ENCODE measurements at regions not wholly inside any gene's neighbourhood (a gene's known extent, or its start where the extent isn't known, plus 50 kb on each side); places are given as distances from the start of the nearest gene placed in this dataset.

DNA sequence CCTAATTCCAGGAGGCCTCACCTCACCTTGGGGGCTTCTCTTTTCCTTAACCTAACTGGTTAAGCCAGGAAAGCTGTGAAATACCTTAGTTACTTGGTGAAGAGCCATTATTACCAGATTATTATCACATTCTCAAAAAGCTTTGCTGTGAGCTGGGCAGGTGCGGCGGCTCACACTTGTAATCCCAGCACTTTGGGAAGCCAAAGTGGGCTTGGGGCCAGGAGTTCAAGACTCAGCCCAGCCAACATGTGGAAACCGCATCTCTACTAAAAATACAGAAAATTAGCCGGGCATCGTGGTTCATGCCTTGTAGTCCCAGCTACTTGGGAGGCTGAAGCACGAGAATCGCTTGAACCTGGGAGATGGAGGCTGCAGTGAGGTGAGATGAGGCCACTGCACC is 102.4 kb upstream of the KLF6 start:
- Mint-ChIP-seq H3K4me1 (peaks cover 47% of the 10 kb centered on the region), H3K9me3 (no peaks in the 10 kb centered on the region), H3K27me3 (ENCODE audit: low read depth) (no peaks in the 10 kb centered on the region), H3K36me3 (no peaks in the 10 kb centered on the region), H3K27ac (peak overlapping the region; percentile 93), H3K4me3 (no peak overlapping the region)
- no peak for DNase-seq (ENCODE audit: low spot score in 2 of 2, unreplicated experiment in 2 of 2)
- TF ChIP-seq, protein P1, sequence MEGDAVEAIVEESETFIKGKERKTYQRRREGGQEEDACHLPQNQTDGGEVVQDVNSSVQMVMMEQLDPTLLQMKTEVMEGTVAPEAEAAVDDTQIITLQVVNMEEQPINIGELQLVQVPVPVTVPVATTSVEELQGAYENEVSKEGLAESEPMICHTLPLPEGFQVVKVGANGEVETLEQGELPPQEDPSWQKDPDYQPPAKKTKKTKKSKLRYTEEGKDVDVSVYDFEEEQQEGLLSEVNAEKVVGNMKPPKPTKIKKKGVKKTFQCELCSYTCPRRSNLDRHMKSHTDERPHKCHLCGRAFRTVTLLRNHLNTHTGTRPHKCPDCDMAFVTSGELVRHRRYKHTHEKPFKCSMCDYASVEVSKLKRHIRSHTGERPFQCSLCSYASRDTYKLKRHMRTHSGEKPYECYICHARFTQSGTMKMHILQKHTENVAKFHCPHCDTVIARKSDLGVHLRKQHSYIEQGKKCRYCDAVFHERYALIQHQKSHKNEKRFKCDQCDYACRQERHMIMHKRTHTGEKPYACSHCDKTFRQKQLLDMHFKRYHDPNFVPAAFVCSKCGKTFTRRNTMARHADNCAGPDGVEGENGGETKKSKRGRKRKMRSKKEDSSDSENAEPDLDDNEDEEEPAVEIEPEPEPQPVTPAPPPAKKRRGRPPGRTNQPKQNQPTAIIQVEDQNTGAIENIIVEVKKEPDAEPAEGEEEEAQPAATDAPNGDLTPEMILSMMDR (IDR thresholded peaks at IDR 0.05; ENCODE audit: unreplicated experiment), result no peak

DNA sequence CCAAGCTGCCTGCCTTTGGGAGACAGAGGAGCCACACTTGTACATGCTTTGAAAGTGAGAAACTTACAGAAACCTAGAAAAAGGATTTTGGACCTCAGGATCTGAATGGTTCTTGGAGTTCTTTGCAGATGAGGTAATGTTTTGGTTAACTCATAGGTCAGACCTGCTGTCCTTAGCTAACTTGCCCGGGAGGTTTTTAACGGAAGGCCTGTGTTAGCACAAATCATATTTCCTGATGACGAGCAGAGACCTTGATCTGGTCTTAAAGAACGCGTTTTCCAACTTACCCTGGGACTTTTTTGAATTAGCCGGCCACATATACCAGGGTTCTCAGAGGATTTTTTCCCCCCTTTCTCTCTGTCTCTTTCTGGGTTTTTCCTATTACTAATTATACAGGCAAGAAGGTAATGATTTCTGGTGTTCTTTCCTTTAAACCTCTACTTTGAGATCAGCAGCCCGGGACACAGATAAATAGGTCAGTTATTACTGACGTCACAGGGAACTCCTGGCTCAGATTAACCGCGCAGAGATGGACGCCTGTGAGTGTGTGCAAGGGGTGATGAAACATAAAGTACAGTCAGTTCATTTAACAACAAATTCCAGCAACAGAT is 101.7 kb upstream of the KLF6 start:
- DNase-seq (ENCODE audit: low spot score in 2 of 2, unreplicated experiment in 2 of 2), result no peak
- no peaks in the 10 kb centered on the region for H3K36me3 Mint-ChIP-seq
- peak overlapping the region; percentile 37 for H3K4me3 Mint-ChIP-seq
- peaks cover 47% of the 10 kb centered on the region for H3K4me1 Mint-ChIP-seq
- TF ChIP-seq, protein P1 (IDR thresholded peaks at IDR 0.05; ENCODE audit: unreplicated experiment), result no peak
- peak overlapping the region; percentile 93 for H3K27ac Mint-ChIP-seq
- peaks cover 5% of the 10 kb centered on the region for H3K9me3 Mint-ChIP-seq
- H3K27me3 Mint-ChIP-seq (ENCODE audit: low read depth), result no peaks in the 10 kb centered on the region

DNA sequence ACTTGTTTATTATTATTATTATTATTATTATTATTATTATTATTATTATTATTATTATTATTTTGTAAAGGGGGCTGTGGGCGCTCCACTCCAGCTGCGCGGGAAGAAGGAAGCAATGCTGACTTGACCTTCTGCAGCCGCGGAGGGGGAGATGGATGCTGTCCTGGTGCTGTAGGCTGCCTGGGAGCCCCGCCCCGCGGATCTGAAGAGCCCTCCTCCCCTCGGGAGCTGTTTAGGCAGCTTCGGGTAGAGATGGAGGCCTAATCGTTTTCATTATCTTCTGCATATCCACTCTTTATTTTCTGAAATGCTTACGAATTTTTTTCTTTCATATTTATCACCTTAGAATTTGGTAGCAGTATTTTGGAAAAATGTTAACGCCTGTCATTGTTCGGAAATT is 101.2 kb upstream of the KLF6 start:
- Mint-ChIP-seq H3K4me1 (peaks cover 49% of the 10 kb centered on the region), H3K4me3 (peak overlapping the region; percentile 37), H3K9me3 (peaks cover 6% of the 10 kb centered on the region), H3K36me3 (no peaks in the 10 kb centered on the region), H3K27ac (peak overlapping the region; percentile 93), H3K27me3 (ENCODE audit: low read depth) (no peaks in the 10 kb centered on the region)
- DNase-seq (ENCODE audit: low spot score in 2 of 2, unreplicated experiment in 2 of 2), result no peak
- TF ChIP-seq, protein P1 (IDR thresholded peaks at IDR 0.05; ENCODE audit: unreplicated experiment), result no peak

DNA sequence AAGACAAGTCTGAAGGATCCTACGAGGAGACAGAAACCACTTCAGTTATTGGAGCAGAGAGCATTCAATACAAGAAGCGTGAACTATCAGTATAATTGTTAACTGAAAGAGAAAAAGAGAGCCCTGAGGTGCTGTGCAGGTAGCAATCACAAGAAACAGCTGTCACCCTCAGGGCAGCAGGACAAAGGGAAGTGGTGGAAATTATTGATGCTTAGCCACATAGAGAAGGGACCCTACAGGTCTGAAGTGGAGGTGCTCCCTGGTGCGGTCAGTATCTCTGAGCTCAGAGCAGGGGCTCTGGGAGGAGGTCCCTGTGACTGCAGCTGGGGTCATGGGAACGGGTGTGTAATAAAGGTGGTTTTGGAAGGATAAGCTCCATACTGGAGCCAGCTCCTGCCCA is 97.8 kb upstream of the KLF6 start:
- H3K27me3 Mint-ChIP-seq (ENCODE audit: low read depth), result no peaks in the 10 kb centered on the region
- H3K36me3 Mint-ChIP-seq, result no peaks in the 10 kb centered on the region
- H3K4me1 Mint-ChIP-seq, result peaks cover 35% of the 10 kb centered on the region
- DNase-seq (ENCODE audit: low spot score in 2 of 2, unreplicated experiment in 2 of 2), result no peak
- no peak overlapping the region for H3K4me3 Mint-ChIP-seq
- H3K27ac Mint-ChIP-seq, result no peak overlapping the region
- H3K9me3 Mint-ChIP-seq, result peaks cover 6% of the 10 kb centered on the region
- TF ChIP-seq, protein P1 (IDR thresholded peaks at IDR 0.05; ENCODE audit: unreplicated experiment), result no peak

DNA sequence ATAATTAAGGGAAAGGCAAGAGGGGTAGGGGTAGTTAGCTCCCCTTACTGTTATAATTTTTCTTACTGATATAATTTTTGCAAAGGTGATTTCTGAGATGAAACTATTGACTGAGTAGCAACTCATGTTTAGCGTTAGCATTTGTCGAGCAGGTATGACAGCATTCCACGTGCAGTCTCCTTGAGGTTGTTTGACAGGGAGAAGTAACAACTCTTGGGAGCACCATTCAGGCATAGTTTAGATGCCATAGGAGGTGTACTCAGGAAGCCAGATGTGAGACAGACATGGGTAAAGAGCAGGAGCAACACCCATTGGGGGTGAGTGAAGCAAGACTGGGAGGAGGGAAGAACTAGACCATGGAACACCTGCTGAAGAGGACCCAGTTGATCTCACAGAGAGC is 96.6 kb upstream of the KLF6 start:
- no peak for DNase-seq (ENCODE audit: low spot score in 2 of 2, unreplicated experiment in 2 of 2)
- Mint-ChIP-seq H3K4me3 (no peak overlapping the region), H3K4me1 (peaks cover 22% of the 10 kb centered on the region), H3K36me3 (no peaks in the 10 kb centered on the region), H3K27ac (no peak overlapping the region), H3K9me3 (peaks cover 6% of the 10 kb centered on the region), H3K27me3 (ENCODE audit: low read depth) (no peaks in the 10 kb centered on the region)
- TF ChIP-seq, protein P1 (IDR thresholded peaks at IDR 0.05; ENCODE audit: unreplicated experiment), result no peak

DNA sequence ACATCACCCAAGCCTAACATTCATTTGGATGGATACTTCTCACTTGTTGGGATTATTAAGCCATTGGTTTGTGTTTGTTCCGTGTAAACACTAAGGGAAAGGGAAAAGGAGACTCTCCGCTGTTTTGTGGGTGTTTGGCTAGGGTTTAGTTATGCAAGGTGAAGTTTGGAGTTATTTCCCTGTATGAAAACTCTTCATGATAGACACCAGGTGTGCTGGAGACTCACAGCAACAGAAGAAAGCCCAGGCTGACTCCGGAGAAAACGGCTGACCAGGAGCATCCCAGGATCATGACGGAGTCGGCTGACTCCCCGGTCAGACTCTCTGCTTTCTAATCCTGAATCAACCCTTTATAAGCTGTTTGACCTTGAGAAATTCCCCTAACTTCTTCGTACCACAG is 94.1 kb upstream of the KLF6 start:
- TF ChIP-seq, protein P1 (IDR thresholded peaks at IDR 0.05; ENCODE audit: unreplicated experiment), result no peak
- Mint-ChIP-seq H3K4me3 (no peak overlapping the region), H3K4me1 (peaks cover 10% of the 10 kb centered on the region), H3K36me3 (no peaks in the 10 kb centered on the region), H3K27me3 (ENCODE audit: low read depth) (no peaks in the 10 kb centered on the region), H3K27ac (no peak overlapping the region), H3K9me3 (peaks cover 6% of the 10 kb centered on the region)
- no peak for DNase-seq (ENCODE audit: low spot score in 2 of 2, unreplicated experiment in 2 of 2)
